HK-2 (cell line): ENCODE measurements at regions not wholly inside any gene's neighbourhood (a gene's known extent, or its start where the extent isn't known, plus 50 kb on each side); places are given as distances from the start of the nearest gene placed in this dataset.

Source experiments
- DNase-seq: peaks from one replicate; pipeline ENCODE4 v3.0.0-alpha.2; 2018; ENCODE audit not compliant: unreplicated experiment

GRCh38 chr12:76219806-76220205 lies 128.4 kb downstream of the BBS10 start:
- no peak for DNase-seq

- no peak for DNase-seq
Measured at GRCh38 chr12:76216585-76217472, 131.4 kb downstream of the BBS10 start.

GRCh38 chr12:76208129-76208528 lies 123.6 kb upstream of the NAP1L1 start:
- DNase-seq = no peak

GRCh38 chr12:76206677-76207072 lies 122.2 kb upstream of the NAP1L1 start:
- no peak for DNase-seq

GRCh38 chr12:76206039-76206676 lies 121.7 kb upstream of the NAP1L1 start:
- no peak for DNase-seq

GRCh38 chr12:76202621-76203020 lies 118.1 kb upstream of the NAP1L1 start:
- DNase-seq = no peak

- no peak for DNase-seq
Measured at GRCh38 chr12:76201758-76202157, 117.3 kb upstream of the NAP1L1 start.

- no peak for DNase-seq
Measured at GRCh38 chr12:76201316-76201715, 116.8 kb upstream of the NAP1L1 start.

- DNase-seq = no peak
Measured at GRCh38 chr12:76199808-76200207, 115.3 kb upstream of the NAP1L1 start.

- DNase-seq = no peak
Measured at GRCh38 chr12:76198839-76199238, 114.4 kb upstream of the NAP1L1 start.

- no peak for DNase-seq
Measured at GRCh38 chr12:76197283-76197682, 112.8 kb upstream of the NAP1L1 start.

GRCh38 chr12:76195920-76196319 lies 111.4 kb upstream of the NAP1L1 start:
- DNase-seq = no peak

- no peak for DNase-seq
Measured at GRCh38 chr12:76194724-76195123, 110.2 kb upstream of the NAP1L1 start.

GRCh38 chr12:76193961-76194360 lies 109.5 kb upstream of the NAP1L1 start:
- no peak for DNase-seq

- no peak for DNase-seq
Measured at GRCh38 chr12:76192416-76192815, 107.9 kb upstream of the NAP1L1 start.

- no peak for DNase-seq
Measured at GRCh38 chr12:76190299-76190698, 105.8 kb upstream of the NAP1L1 start.

- DNase-seq = no peak
Measured at GRCh38 chr12:76189851-76190250, 105.4 kb upstream of the NAP1L1 start.

- DNase-seq = no peak
Measured at GRCh38 chr12:76187177-76187576, 102.7 kb upstream of the NAP1L1 start.

- DNase-seq = no peak
Measured at GRCh38 chr12:76186131-76186906, 101.8 kb upstream of the NAP1L1 start.

- DNase-seq = peak; percentile 65
Measured at GRCh38 chr12:76183459-76184186, 99.1 kb upstream of the NAP1L1 start.

- DNase-seq = no peak
Measured at GRCh38 chr12:76180401-76181277, 96.2 kb upstream of the NAP1L1 start.
